ENCODE measurements at regions not wholly inside any gene's neighbourhood (a gene's known extent, or its start where the extent isn't known, plus 50 kb on each side); places are given as distances from the start of the nearest gene placed in this dataset.

GRCh38 chr4:119897260-119897659, 169.4 kb downstream of the MAD2L1 start:
- DNase-seq (ENCODE audit: low spot score) (no peak), ATAC-seq (no peak), FAIRE-seq (no peak)
- CTCF ChIA-PET (ENCODE audit: low intra/inter-chr PET ratio, low total read pairs): no interaction called here
- Histone ChIP-seq H3K4me1 (ENCODE audit: insufficient read depth, low read length) (no peaks in the 10 kb centered on the region), H3K9me3 (ENCODE audit: low read length) (no peaks in the 10 kb centered on the region), H3K9ac (ENCODE audit: insufficient read depth, low read depth, low read length) (no peak overlapping the region), H4K20me1 (ENCODE audit: insufficient read depth, low read length) (no peaks in the 10 kb centered on the region), H3K4me2 (ENCODE audit: low read depth, low read length) (no peak overlapping the region), H3K36me3 (replicated peaks in 1 of 2; ENCODE audit: control insufficient read depth in 1 of 2, insufficient read depth in 2 of 2, low read length in 2 of 2) (no peaks in the 10 kb centered on the region), H3K27ac (ENCODE audit: extremely low read length, insufficient read depth, low read length) (no peak overlapping the region), H2AFZ (ENCODE audit: low read length) (no peak overlapping the region), H3K79me2 (ENCODE audit: insufficient read depth, low read length) (no peaks in the 10 kb centered on the region), H3K4me3 (replicated peaks in 1 of 3; ENCODE audit: insufficient read depth in 1 of 3, low read depth in 2 of 3, low read length in 3 of 3) (no peak overlapping the region), H3K27me3 (ENCODE audit: control insufficient read depth in 1 of 2, insufficient read depth in 2 of 2, low read length in 2 of 2) (no peaks in the 10 kb centered on the region)
- no peak for TF ChIP-seq ZNF780A (CRISPR knock-in tag; IDR thresholded peaks at IDR 0.05)
- TF ChIP-seq MED13 (CRISPR knock-in tag; IDR thresholded peaks at IDR 0.05): no peak
- TF ChIP-seq ZIK1 (CRISPR knock-in tag; IDR thresholded peaks at IDR 0.05; ENCODE audit: borderline replicate concordance, low read depth): no peak
- no peak for TF ChIP-seq NFKB2 (CRISPR knock-in tag; IDR thresholded peaks at IDR 0.05; ENCODE audit: borderline replicate concordance)
- TF ChIP-seq SNAPC4 (CRISPR knock-in tag; IDR thresholded peaks at IDR 0.05): no peak
- no peak for TF ChIP-seq RBM22 (optimal IDR thresholded peaks at IDR 0.05; ENCODE audit: low read length)
- TF ChIP-seq ERF (CRISPR knock-in tag; IDR thresholded peaks at IDR 0.05): no peak
- no peak for TF ChIP-seq DZIP1 (CRISPR knock-in tag; IDR thresholded peaks at IDR 0.05)
- TF ChIP-seq TCF7L2 (IDR thresholded peaks at IDR 0.05; ENCODE audit: low read depth, low read length): no peak
- TF ChIP-seq ATRX (CRISPR knock-in tag; IDR thresholded peaks at IDR 0.05; ENCODE audit: borderline replicate concordance): no peak
- TF ChIP-seq HNF4A (CRISPR knock-in tag; IDR thresholded peaks at IDR 0.05): no peak
- TF ChIP-seq KDM4B (CRISPR knock-in tag; IDR thresholded peaks at IDR 0.05): no peak
- no peak for TF ChIP-seq ZNF354B (CRISPR knock-in tag; IDR thresholded peaks at IDR 0.05)
- no peak for TF ChIP-seq ATM (IDR thresholded peaks at IDR 0.05; ENCODE audit: borderline replicate concordance)
- no peak for TF ChIP-seq DPF2 (CRISPR knock-in tag; IDR thresholded peaks at IDR 0.05; ENCODE audit: borderline replicate concordance, low read depth)
- TF ChIP-seq HNF4G (IDR thresholded peaks at IDR 0.05; ENCODE audit: borderline replicate concordance, low read depth, low read length): no peak
- no peak for TF ChIP-seq HNF4G (CRISPR knock-in tag; IDR thresholded peaks at IDR 0.05; ENCODE audit: borderline replicate concordance, low read depth)
- in situ Hi-C loops (cut with HindIII; ENCODE audit: extremely low pct_ligation_motif_present, low pct_unique_long_range_greater_than_20kb) (no loop called here), intact Hi-C loops (cut with micrococcal nuclease; ENCODE audit: unreplicated experiment) (no loop called here)
- 0% methylated on average over 2 of the region's 2 CpGs for WGBS (ENCODE audit: low lambda C conversion rate)
- BruUV-seq (replicated peaks): no TSS peak
- POLR2A ChIA-PET: no interaction called here
